ENCODE measurements at regions not wholly inside any gene's neighbourhood (a gene's known extent, or its start where the extent isn't known, plus 50 kb on each side); places are given as distances from the start of the nearest gene placed in this dataset.
"Not testable (repeated sequence)": the region's sequence is repeated elsewhere in the genome, so short reads cannot be mapped to it uniquely, and the experiment has no call there.

DNA sequence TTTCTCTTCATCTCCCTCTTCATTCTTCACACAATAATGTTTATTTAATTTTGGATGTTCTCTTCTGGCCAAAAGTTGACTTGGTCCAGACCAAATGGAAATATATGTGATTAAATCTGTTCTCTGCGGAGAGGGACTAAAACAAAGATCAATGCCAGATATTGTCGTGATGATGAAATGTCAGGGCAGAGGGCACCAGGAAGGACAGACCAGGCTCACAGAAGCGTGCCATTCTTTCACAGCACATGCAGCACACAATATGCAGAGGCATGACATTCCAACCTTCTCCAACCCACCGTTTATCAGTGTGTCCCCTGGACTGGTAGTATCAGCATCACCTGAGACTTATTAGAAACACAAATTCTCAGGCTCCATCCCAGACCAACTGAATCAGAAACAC is 125.2 kb upstream of the PLGLB2 start:
- not testable (repeated sequence) for DNase-seq

DNA sequence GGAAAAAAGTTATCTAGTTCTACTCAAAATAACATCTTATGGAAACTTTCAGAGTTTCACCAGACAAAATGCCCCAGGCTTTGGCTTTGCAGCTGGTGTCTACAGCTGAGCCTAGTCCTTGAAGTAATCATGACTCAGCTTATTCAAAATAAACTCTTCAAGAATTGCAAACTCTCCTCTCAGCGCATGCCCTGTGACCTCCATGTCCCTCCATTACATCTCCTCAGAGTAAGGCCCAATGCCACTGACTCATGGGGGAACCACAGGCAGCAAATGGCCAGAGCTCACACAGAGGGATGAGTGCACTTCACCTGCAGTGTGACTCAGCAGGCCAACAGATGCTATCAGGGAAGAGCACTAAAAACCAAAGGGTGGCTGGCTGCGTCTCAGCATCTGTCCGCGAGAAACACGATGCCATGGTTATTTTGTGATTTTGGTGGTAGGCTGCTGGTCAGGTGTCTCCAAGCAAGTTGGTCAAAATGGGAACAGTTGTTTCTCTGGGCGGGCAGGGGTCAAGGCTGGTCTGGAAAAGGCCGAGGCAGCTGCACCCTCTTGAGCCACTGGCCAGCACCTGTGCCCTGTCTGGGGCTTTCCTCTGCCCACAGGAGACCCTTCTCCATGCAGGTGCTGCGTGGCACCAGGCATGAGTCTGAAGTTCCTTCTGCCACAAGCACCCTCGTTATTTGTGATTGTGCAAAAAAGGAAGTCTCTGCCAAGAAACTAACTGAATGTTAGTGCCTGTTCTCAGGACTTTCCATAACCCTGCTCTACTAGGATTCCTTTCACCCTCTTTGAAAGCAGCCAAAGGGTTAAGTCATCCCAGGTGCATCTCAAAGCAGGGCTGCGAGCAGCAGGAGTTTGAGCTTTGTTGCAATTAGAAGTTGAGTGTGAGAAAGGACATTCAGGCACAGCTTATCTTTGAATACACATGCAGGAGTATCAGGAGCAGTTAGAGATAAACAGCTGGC is 118.1 kb upstream of the PLGLB2 start:
- not testable (repeated sequence) for DNase-seq

DNA sequence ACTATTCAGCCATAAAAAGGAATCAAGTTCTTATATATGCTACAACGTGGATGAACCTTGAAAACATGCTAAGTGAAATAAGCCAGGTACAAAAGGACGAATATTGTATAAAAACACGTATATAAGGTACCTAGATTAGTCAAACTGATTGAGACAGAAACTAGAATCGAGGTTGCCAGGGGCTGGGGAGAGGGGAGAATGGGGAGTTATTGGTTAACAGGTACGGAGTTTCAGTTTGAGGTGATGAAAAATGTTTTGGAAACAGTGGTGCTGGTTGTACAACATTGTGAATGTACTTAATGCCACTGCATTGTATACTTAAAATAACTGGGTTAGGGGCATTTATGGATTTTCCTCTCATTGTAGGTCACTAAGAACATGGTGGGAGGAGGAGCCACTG is 117.0 kb upstream of the PLGLB2 start:
- not testable (repeated sequence) for DNase-seq

DNA sequence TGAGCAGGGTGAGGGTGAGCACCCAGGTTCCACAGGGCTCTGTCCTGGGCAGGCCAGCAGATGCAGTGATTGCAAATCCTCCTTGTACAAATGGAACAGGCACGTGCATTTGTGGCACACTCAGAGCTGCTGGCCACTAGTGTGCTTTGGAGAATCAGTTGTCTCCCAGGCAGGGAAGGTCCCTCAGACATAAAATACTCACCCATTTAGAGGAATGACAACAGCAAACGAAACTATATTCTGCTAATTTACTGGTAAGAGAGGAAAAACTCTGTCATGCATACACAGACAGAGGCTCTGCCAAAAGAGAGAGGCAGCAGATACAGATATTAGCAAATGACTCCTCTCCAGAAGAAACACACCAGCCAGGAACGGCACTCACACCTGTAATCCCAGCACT is 116.5 kb upstream of the PLGLB2 start:
- DNase-seq: not testable (repeated sequence)

DNA sequence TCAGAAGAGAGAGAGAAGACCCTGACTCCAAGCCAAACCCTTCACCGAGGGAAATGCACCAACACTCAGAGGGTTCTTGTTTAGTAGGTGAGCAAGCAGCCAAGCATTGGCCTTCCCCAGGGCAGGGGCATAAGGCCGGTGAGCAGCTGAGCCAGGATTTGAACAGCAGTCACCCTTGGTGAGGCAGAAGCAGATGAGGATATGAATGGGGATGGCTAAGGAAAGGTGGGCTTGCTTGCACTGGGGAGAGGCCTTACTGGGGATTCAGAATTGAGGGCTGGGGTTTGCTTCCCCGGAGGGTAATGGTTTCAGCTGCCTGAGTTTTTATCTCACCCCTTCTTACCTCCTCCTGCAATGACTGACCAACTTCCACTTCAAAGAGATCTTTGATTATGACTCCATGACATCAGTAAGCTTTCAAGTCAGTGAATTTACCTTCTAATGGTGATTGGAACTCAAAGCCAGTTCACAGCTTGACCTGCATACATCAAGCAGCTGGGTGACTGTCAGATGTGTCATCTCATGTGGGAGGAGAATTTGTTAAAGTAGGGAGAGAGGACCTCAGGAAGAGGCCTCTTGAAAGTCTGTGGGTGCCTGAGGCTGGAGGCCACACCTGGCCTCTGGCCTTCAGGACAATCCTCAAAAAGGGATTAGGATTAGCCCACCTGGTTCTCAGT is 114.5 kb upstream of the PLGLB2 start:
- not testable (repeated sequence) for DNase-seq

GRCh38 chr2:87634106-87634505 is 113.8 kb upstream of the PLGLB2 start:
- DNase-seq: not testable (repeated sequence)

DNA sequence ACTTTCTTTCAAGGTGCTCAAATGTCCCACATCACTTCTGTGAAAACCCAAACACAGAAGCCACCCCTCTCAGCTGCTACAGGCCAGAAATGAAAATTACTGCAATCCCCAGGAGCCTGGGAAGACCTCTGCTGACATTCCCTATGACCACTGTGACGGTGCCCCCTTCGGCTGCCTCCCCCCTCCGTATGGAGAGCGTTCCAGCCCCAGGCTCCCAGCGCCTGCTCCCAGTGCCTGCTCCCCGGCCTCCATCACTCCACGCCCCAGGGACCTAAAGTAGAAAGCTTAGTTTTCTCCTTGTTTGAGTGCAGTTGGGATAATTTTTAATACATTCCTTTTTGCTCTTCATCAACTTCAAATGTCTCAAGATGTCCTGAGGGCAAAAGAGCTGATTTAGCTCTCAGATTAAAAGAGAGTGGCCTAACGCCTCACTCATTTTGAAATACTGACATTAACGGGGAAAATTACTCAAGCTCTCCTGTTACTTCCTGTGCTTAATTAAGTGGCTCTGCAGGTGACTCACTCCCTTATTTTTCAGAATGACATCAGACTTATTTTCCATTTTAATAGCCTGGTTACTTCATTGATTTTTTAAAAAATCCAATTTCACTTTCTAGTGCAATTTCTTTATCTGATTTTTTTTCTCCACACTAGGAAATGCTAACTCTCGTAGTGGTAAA is 112.8 kb upstream of the PLGLB2 start:
- not testable (repeated sequence) for DNase-seq

- not testable (repeated sequence) for DNase-seq
Observed at GRCh38 chr2:87636246-87636645, 111.6 kb upstream of the PLGLB2 start.

GRCh38 chr2:87636735-87637134 is 111.2 kb upstream of the PLGLB2 start:
- DNase-seq: not testable (repeated sequence)

GRCh38 chr2:87637249-87637990 is 110.5 kb upstream of the PLGLB2 start:
- not testable (repeated sequence) for DNase-seq

DNA sequence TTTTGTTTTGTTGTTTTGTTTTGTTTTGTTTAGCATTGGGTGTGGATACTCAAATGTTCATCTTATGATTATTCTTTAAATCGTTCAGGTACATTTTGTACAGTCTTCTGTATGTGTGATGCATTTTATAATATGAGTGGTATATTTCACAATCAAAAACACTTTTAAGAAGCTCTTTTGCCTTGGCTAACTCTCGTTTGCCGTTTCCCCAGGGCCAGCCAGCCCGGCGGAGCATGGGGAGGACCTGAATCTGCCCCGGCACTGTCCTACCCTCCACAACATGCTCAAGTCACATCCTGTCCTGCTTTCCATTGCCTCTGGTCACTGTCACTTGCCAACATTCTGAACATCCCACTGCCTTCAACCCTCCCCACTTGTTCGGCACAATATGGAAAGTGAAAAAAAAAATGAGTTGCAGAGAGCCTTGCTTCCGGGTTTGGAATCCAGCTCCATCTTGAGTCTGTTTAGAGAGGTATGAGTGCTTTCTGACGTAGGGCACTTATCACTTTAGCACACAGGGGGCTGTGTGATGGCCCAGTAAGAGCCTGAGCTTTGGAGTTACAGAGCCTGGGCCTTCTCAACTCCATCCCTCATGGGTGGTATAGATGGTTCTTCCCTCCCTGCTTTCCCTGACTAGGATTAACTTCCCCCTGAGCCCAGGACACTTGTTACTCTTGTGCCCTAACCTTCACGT is 109.6 kb upstream of the PLGLB2 start:
- DNase-seq: not testable (repeated sequence)

GRCh38 chr2:87638872-87639271 is 109.0 kb upstream of the PLGLB2 start:
- DNase-seq: not testable (repeated sequence)

DNA sequence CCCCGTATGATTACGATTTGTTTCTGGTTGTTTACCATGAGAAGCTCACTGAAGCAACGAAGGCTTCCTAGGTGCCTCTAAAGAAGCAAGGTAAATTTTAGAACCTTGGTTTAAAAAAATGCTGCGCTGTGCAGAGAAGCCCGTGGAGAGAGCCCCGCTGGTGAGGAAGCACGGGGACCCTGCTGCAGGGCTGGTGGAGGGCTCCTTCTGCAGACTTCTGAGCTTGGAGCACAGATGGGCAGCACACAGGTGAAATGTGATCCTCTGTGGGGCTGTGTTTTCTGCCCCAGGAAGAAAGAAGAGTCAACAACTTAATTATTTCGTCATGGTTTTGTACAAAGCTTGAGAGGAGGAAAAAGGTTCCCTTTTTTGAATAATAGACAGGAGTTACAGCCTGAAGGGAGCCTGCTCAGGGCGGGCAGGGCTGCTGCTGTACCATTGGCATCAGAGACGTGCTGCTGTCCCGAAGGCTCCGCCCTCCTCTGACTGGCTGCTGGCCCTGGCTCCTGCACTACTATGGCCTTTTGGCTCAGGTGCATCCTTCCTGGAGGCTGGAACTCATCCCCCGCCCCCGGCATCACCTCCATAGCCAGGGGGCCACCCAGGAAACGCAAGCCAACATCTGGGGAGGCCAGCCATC is 108.0 kb upstream of the PLGLB2 start:
- DNase-seq: not testable (repeated sequence)

DNA sequence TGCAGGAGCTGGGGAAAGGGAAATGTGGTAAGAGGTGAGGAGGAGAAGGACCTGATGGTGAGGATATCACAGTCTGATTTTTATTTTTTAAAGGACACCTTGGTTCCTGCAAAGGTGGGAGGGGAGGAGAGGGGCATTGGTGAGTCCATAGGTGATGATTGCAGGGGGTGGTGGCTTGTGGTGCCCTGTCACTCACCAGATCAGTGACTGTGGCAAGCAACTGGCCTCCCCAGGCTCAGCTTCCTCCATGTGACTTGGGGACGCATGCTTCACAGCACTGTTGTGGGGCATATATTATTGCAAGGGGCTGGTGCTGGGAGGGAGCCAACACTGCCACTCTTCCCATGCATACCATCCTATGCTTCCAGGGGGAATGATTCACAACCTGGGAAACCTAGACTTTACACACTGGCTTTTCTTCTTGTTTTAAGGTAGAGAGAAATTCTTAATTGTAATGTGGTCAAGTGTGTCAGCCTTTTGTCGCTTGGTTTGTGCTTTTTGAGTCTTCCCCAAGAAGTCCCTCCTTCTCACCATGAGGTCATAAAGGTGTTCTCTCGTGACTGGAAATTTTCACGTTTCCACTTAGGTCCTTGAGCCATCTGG is 106.8 kb upstream of the PLGLB2 start:
- DNase-seq: not testable (repeated sequence)

DNA sequence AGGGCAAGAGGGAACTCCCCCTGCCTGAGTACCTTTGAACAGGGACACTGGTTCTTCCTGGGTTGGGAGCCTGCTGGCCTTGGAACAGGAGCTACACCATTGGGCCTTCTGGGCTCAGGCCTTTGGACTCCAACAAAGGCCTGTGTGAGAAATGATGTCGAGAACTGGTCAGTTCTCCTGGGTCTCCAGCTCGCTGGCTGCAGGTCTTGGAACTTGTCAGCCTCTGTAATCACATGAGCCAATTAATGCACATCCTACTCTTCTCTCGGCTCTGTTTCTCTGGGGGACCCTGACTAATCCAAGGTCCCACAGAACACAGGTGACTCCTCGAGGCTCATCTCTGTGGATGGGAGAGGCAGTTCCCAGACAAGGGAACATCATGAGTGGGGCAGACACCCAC is 104.7 kb upstream of the PLGLB2 start:
- DNase-seq: not testable (repeated sequence)

GRCh38 chr2:87647737-87648498 is 100.0 kb upstream of the PLGLB2 start:
- not testable (repeated sequence) for DNase-seq

- DNase-seq: not testable (repeated sequence)
Observed at GRCh38 chr2:87648815-87649214, 99.1 kb upstream of the PLGLB2 start.

- not testable (repeated sequence) for DNase-seq
Observed at GRCh38 chr2:87649871-87650270, 98.0 kb upstream of the PLGLB2 start.

- not testable (repeated sequence) for DNase-seq
Observed at GRCh38 chr2:87650837-87651236, 97.0 kb upstream of the PLGLB2 start.

GRCh38 chr2:87651589-87651988 is 96.3 kb upstream of the PLGLB2 start:
- not testable (repeated sequence) for DNase-seq
